ENCODE measurements at regions not wholly inside any gene's neighbourhood (a gene's known extent, or its start where the extent isn't known, plus 50 kb on each side); places are given as distances from the start of the nearest gene placed in this dataset.

DNA sequence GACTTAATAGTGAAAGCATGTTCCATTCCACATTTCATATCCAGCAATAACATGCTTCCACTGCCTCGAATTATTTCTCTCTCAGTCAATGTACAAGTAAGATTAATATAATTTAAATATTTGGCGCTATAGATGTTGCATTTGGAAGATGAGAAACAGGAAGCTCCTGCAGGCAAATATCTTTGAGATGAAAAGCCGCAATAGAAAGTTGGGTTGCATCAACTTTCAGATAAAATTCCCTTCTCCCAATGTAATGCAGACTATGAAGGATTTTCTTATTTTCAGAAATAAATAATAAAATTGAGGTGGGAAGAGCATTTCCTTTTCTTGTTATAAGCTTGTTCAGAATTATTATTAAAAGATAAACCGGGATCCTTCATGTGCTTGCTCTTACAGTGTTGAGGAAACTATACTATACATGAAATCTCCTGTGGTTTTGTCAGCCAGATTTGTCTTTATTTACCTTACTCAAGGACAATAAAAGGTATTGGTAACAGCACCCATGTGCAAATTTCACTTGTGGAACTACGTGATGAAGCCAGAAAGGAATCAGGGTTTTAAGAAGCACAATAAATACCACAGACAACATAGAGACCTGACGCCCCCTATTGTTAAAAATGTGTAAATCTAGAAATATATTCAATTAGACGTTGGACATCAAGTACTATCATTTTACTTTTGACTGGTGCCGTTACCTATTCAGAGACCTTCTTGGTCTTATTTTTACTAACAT, 307.0 kb downstream of the ARPP21 start:
- ChIA-PET CTCF (interaction anchor here (0.6 to 1.4 kb wide), 10 partner anchors 13 to 1920 kb away, joined by 3 to 9 read pairs (median 3); no protein-coding TSS in a partner anchor), POLR2A (no interaction called here)
- no peaks in the 10 kb centered on the region for H3K4me1 ChIP-seq (ENCODE audit: control insufficient read depth, insufficient read depth, low read length)
- no peak overlapping the region for H3K27ac ChIP-seq (ENCODE audit: extremely low read depth, low read depth, low read length)
- H3K4me3 ChIP-seq (ENCODE audit: low read depth, low read length), result no peak overlapping the region
- no peaks in the 10 kb centered on the region for H3K36me3 ChIP-seq (ENCODE audit: control insufficient read depth in 2 of 2, insufficient read depth in 1 of 2, low read length in 2 of 2)
- TF ChIP-seq ZNF776 (tag by site-specific recombination; IDR thresholded peaks at IDR 0.05; ENCODE audit: borderline replicate concordance), result no peak
- no peak for TF ChIP-seq ZEB2 (tag by site-specific recombination; IDR thresholded peaks at IDR 0.05)
- no peak for TF ChIP-seq ATF2 (tag by site-specific recombination; IDR thresholded peaks at IDR 0.05; ENCODE audit: low read depth)
- no peak for TF ChIP-seq ZNF670 (tag by site-specific recombination; IDR thresholded peaks at IDR 0.05; ENCODE audit: low read depth)
- TF ChIP-seq ZFP41 (tag by site-specific recombination; IDR thresholded peaks at IDR 0.05; ENCODE audit: borderline replicate concordance), result no peak
- TF ChIP-seq KLF17 (tag by site-specific recombination; IDR thresholded peaks at IDR 0.05), result no peak
- TF ChIP-seq ZNF341 (tag by site-specific recombination; IDR thresholded peaks at IDR 0.05; ENCODE audit: low read depth), result no peak
- no peak for TF ChIP-seq AEBP2 (tag by site-specific recombination; IDR thresholded peaks at IDR 0.05; ENCODE audit: borderline replicate concordance)
- peak; percentile 41 for TF ChIP-seq ZNF654 (tag by site-specific recombination; IDR thresholded peaks at IDR 0.05; ENCODE audit: low read depth)
- no peaks in the 10 kb centered on the region for H3K9me3 ChIP-seq (ENCODE audit: control insufficient read depth, insufficient read depth, low read depth, low read length)

DNA sequence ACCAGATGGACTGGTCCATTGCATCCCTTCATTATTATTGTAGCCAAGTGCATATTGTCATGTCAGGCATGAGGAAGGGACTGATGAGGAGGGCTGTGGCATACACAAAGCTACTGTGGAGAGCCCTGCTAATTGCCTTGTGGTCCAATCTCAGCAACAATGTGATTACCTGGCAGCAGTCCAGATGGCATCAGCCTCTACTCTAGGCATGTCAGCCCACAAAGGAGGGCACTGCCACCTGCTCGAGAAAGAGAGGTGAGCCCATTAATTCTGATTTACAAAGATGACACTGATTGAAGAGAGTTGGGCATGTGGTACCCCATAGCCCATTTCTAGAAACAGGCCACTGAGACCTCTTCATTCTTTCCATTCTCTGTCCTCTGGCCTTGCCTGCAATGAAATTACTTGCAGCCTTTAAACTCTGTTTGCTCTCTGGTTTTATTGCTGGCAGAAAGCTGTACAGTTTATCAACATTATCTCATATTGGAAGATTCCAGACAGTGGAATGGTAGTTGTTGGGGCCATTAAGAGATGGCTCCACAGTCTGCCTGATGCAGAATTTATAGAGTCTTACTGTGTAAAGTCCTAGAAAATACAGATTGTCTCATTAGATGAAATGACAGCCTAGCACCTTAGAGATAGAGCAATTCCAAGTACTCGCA, 307.7 kb downstream of the ARPP21 start:
- CTCF ChIA-PET, result interaction anchor here (0.6 to 1.4 kb wide), 6 partner anchors 13 to 1919 kb away, joined by 3 to 7 read pairs (median 3); no protein-coding TSS in a partner anchor
- TF ChIP-seq ZNF626 (tag by site-specific recombination; IDR thresholded peaks at IDR 0.05), result no peak
- no peak for TF ChIP-seq ZNF354C (tag by site-specific recombination; IDR thresholded peaks at IDR 0.05; ENCODE audit: borderline replicate concordance, low read depth)
- no peak for TF ChIP-seq ZNF704 (tag by site-specific recombination; IDR thresholded peaks at IDR 0.05)
- no peak for TF ChIP-seq ZNF792 (tag by site-specific recombination; IDR thresholded peaks at IDR 0.05)
- TF ChIP-seq ZNF707 (tag by site-specific recombination; IDR thresholded peaks at IDR 0.05), result no peak
- no peak for TF ChIP-seq ZFP41 (tag by site-specific recombination; IDR thresholded peaks at IDR 0.05; ENCODE audit: borderline replicate concordance)
- no peak for TF ChIP-seq ZNF132 (tag by site-specific recombination; IDR thresholded peaks at IDR 0.05; ENCODE audit: borderline replicate concordance)
- TF ChIP-seq, protein P1, sequence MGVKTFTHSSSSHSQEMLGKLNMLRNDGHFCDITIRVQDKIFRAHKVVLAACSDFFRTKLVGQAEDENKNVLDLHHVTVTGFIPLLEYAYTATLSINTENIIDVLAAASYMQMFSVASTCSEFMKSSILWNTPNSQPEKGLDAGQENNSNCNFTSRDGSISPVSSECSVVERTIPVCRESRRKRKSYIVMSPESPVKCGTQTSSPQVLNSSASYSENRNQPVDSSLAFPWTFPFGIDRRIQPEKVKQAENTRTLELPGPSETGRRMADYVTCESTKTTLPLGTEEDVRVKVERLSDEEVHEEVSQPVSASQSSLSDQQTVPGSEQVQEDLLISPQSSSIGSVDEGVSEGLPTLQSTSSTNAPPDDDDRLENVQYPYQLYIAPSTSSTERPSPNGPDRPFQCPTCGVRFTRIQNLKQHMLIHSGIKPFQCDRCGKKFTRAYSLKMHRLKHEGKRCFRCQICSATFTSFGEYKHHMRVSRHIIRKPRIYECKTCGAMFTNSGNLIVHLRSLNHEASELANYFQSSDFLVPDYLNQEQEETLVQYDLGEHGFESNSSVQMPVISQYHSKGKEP (tag by site-specific recombination; IDR thresholded peaks at IDR 0.05), result no peak
- no peak for TF ChIP-seq TCF7L2 (IDR thresholded peaks at IDR 0.05; ENCODE audit: borderline replicate concordance, low read depth, low read length)
- no peak for TF ChIP-seq ZFP69B (tag by site-specific recombination; IDR thresholded peaks at IDR 0.05)

More for the DNA sequence above, 307.7 kb downstream of the ARPP21 start:
- POLR2A ChIA-PET, result no interaction called here
- no peaks in the 10 kb centered on the region for H3K9me3 ChIP-seq (ENCODE audit: control insufficient read depth, insufficient read depth, low read depth, low read length)
- no peaks in the 10 kb centered on the region for H3K36me3 ChIP-seq (ENCODE audit: control insufficient read depth in 2 of 2, insufficient read depth in 1 of 2, low read length in 2 of 2)
- no peak overlapping the region for H3K4me3 ChIP-seq (ENCODE audit: low read depth, low read length)
- no peak overlapping the region for H3K27ac ChIP-seq (ENCODE audit: extremely low read depth, low read depth, low read length)
- H3K4me1 ChIP-seq (ENCODE audit: control insufficient read depth, insufficient read depth, low read length), result no peaks in the 10 kb centered on the region

Measured in HEK293 (cell line).